Left lung (tissue), 4 donors: ENCODE measurements at regions not wholly inside any gene's neighbourhood (a gene's known extent, or its start where the extent isn't known, plus 50 kb on each side); places are given as distances from the start of the nearest gene placed in this dataset.
"Not testable (repeated sequence)": the region's sequence is repeated elsewhere in the genome, so short reads cannot be mapped to it uniquely, and the experiment has no call there.

Source experiments
- ATAC-seq: fragments of 200-7000 bp; cut with Tn5 transposase; one replicate; pipeline ENCODE4 v1.9.1; 2020; ENCODE audit warnings: moderate library complexity
- DNase-seq, 4 donors: peaks; one replicate each; pipeline ENCODE4 v3.0.0-alpha.2; 2013 to 2020
- H3K27ac ChIP-seq, 2 donors: fragments of 200-600 bp; sonication (generic) in 1 of 2; one replicate each; pipeline versions ENCODE4 v1.5.0 to v1.8.0; 2020 to 2021
- H3K27me3 ChIP-seq, 2 donors: fragments of 200-600 bp; sonication (generic) in 1 of 2; one replicate each; pipeline versions ENCODE4 v1.5.0 to v1.8.0; 2020 to 2021
- H3K36me3 ChIP-seq, 2 donors: fragments of 200-600 bp; sonication (generic) in 1 of 2; one replicate each; pipeline versions ENCODE4 v1.5.0 to v1.8.0; 2020 to 2021
- H3K4me1 ChIP-seq, 2 donors: fragments of 200-600 bp; one replicate each; pipeline ENCODE4 v1.8.0; 2021
- H3K4me3 ChIP-seq, 2 donors: fragments of 200-600 bp; sonication (generic) in 1 of 2; one replicate each; pipeline versions ENCODE4 v1.5.0 to v1.8.0; 2020 to 2021; ENCODE audit warnings: mild to moderate bottlenecking in 1 of 2
- H3K9me3 ChIP-seq, 2 donors: fragments of 200-600 bp; sonication (generic) in 1 of 2; one replicate each; pipeline versions ENCODE4 v1.5.0 to v1.8.0; 2020 to 2021
- CTCF ChIP-seq, 2 donors: fragments of 200-600 bp; sonication (generic) in 1 of 2; IDR thresholded peaks; one replicate each; pipeline versions ENCODE4 v1.5.0 to v1.8.0; 2021; ENCODE audit warnings: antibody characterized with exemption in 2 of 2
- intact Hi-C, 2 donors: fragments of 100-400 bp; cut with DNase I; formaldehyde crosslinking; loops; one replicate each; pipeline versions ENCODE4 v1.11.2 to v1.14.2; 2022
- donor health status: DM: no; HTN: yes; CAD: no.
- donor health status: DM: no; HTN: no; CAD: no.

GRCh38 chr5:21341203-21341947 is 1353.4 kb upstream of the CDH18 start:
- H3K4me1 ChIP-seq, H3K9me3 ChIP-seq, H3K27me3 ChIP-seq, H3K36me3 ChIP-seq, intact Hi-C loops, ATAC-seq, H3K27ac ChIP-seq: not testable (repeated sequence)
- H3K4me3 ChIP-seq = peak overlapping the region; percentile 11 to 19
- peak in 1 of 4 donors; percentile 31 for DNase-seq

- DNase-seq, H3K36me3 ChIP-seq, H3K9me3 ChIP-seq, ATAC-seq, H3K4me3 ChIP-seq, H3K4me1 ChIP-seq, H3K27me3 ChIP-seq, intact Hi-C loops, H3K27ac ChIP-seq: not testable (repeated sequence)
Measured at GRCh38 chr5:21340233-21340632, 1352.2 kb upstream of the CDH18 start.

GRCh38 chr5:21336478-21336877 is 1348.5 kb upstream of the CDH18 start:
- H3K36me3 ChIP-seq, ATAC-seq, H3K4me1 ChIP-seq, intact Hi-C loops, H3K9me3 ChIP-seq, DNase-seq, H3K27ac ChIP-seq, H3K4me3 ChIP-seq, H3K27me3 ChIP-seq: not testable (repeated sequence)

GRCh38 chr5:21315376-21315775 is 1327.4 kb upstream of the CDH18 start:
- intact Hi-C loops, H3K4me3 ChIP-seq, H3K27me3 ChIP-seq, H3K27ac ChIP-seq, ATAC-seq, H3K4me1 ChIP-seq, H3K9me3 ChIP-seq, H3K36me3 ChIP-seq, DNase-seq: not testable (repeated sequence)

GRCh38 chr5:21301205-21301604 is 1313.2 kb upstream of the CDH18 start:
- H3K9me3 ChIP-seq, H3K4me3 ChIP-seq, H3K4me1 ChIP-seq, H3K27ac ChIP-seq, H3K36me3 ChIP-seq, H3K27me3 ChIP-seq, DNase-seq, ATAC-seq, intact Hi-C loops: not testable (repeated sequence)

- ATAC-seq, H3K4me3 ChIP-seq, H3K27me3 ChIP-seq, intact Hi-C loops, H3K36me3 ChIP-seq, H3K27ac ChIP-seq, DNase-seq, H3K9me3 ChIP-seq, H3K4me1 ChIP-seq: not testable (repeated sequence)
Measured at GRCh38 chr5:21274361-21274760, 1286.4 kb upstream of the CDH18 start.

GRCh38 chr5:21263361-21263760 is 1275.4 kb upstream of the CDH18 start:
- H3K4me3 ChIP-seq = no peak overlapping the region

GRCh38 chr5:21254161-21254560 is 1266.2 kb upstream of the CDH18 start:
- intact Hi-C loops = no loop called here

More at GRCh38 chr5:21263361-21263760, 1275.4 kb upstream of the CDH18 start:
- Histone ChIP-seq H3K36me3 (no peaks in the 10 kb centered on the region), H3K4me1 (no peaks in the 10 kb centered on the region), H3K27me3 (no peaks in the 10 kb centered on the region), H3K27ac (no peak overlapping the region), H3K9me3 (peaks cover 0 to 16% of the 10 kb centered on the region in 2 donors)
- ATAC-seq = no peak
- no peak for DNase-seq
- intact Hi-C loops = no loop called here
- no peak for TF ChIP-seq CTCF (IDR thresholded peaks at IDR 0.05)

More at GRCh38 chr5:21254161-21254560, 1266.2 kb upstream of the CDH18 start:
- Histone ChIP-seq H3K4me1 (no peaks in the 10 kb centered on the region), H3K27ac (no peak overlapping the region), H3K36me3 (no peaks in the 10 kb centered on the region), H3K9me3 (peaks cover 0 to 21% of the 10 kb centered on the region in 2 donors), H3K27me3 (no peaks in the 10 kb centered on the region), H3K4me3 (no peak overlapping the region)
- TF ChIP-seq CTCF (IDR thresholded peaks at IDR 0.05) = no peak
- no peak for DNase-seq
- no peak for ATAC-seq
